HG02798 (cell line): ENCODE measurements at regions not wholly inside any gene's neighbourhood (a gene's known extent, or its start where the extent isn't known, plus 50 kb on each side); places are given as distances from the start of the nearest gene placed in this dataset.

Experiments used
- ATAC-seq: cut with Tn5 transposase; IDR thresholded peaks from one replicate; pipeline ENCODE4 v1.9.1; 2021; ENCODE audit warnings: mild to moderate bottlenecking; ENCODE audit not compliant: unreplicated experiment, poor library complexity

GRCh38 chr9:107890921-107891465, 401.4 kb upstream of the KLF4 start:
- ATAC-seq: no peak

- ATAC-seq: no peak
Measured at GRCh38 chr9:107888773-107889227, 399.2 kb upstream of the KLF4 start.

- no peak for ATAC-seq
Measured at GRCh38 chr9:107886826-107887225, 397.3 kb upstream of the KLF4 start.

GRCh38 chr9:107883496-107884124, 394.0 kb upstream of the KLF4 start:
- ATAC-seq: peak; percentile 95

GRCh38 chr9:107881626-107882300, 392.2 kb upstream of the KLF4 start:
- ATAC-seq: no peak

GRCh38 chr9:107878462-107878861, 388.9 kb upstream of the KLF4 start:
- ATAC-seq: no peak

GRCh38 chr9:107875571-107875980, 386.0 kb upstream of the KLF4 start:
- ATAC-seq: peak; percentile 65

GRCh38 chr9:107874591-107875369, 385.2 kb upstream of the KLF4 start:
- peak; percentile 68 for ATAC-seq

GRCh38 chr9:107874137-107874536, 384.6 kb upstream of the KLF4 start:
- peak; percentile 26 for ATAC-seq

- no peak for ATAC-seq
Measured at GRCh38 chr9:107872457-107873192, 383.1 kb upstream of the KLF4 start.

GRCh38 chr9:107870927-107871680, 381.5 kb upstream of the KLF4 start:
- no peak for ATAC-seq

- no peak for ATAC-seq
Measured at GRCh38 chr9:107870221-107870620, 380.7 kb upstream of the KLF4 start.

- ATAC-seq: no peak
Measured at GRCh38 chr9:107869111-107869510, 379.5 kb upstream of the KLF4 start.

GRCh38 chr9:107868186-107868585, 378.6 kb upstream of the KLF4 start:
- ATAC-seq: no peak

- ATAC-seq: no peak
Measured at GRCh38 chr9:107867738-107868137, 378.2 kb upstream of the KLF4 start.

GRCh38 chr9:107866711-107867311, 377.2 kb upstream of the KLF4 start:
- ATAC-seq: no peak

- ATAC-seq: no peak
Measured at GRCh38 chr9:107863396-107863795, 373.8 kb upstream of the KLF4 start.

- no peak for ATAC-seq
Measured at GRCh38 chr9:107862881-107863280, 373.3 kb upstream of the KLF4 start.

GRCh38 chr9:107862323-107862722, 372.8 kb upstream of the KLF4 start:
- no peak for ATAC-seq
